Ovary (tissue), 3 donors: ENCODE measurements at regions not wholly inside any gene's neighbourhood (a gene's known extent, or its start where the extent isn't known, plus 50 kb on each side); places are given as distances from the start of the nearest gene placed in this dataset.

Experiments used
- EP300 ChIP-seq: sonication (generic); formaldehyde crosslinking; IDR thresholded peaks from one replicate; pipeline ENCODE4 v1.6.1; 2017; ENCODE audit warnings: antibody characterized with exemption
- POLR2A ChIP-seq: fragments of 450-650 bp; IDR thresholded peaks from one replicate; pipeline ENCODE4 v1.6.1; 2017; ENCODE audit warnings: antibody characterized with exemption, mild to moderate bottlenecking, moderate library complexity
- TF ChIP-seq, protein P1 (sequence below), 3 donors: fragments of 450-650 bp in 2 of 3; fragments of 200-600 bp in 1 of 3; IDR thresholded peaks; one replicate each; pipeline versions ENCODE4 v1.5.1 to v1.8.0; 2016 to 2022; ENCODE audit warnings: antibody characterized with exemption in 3 of 3, mild to moderate bottlenecking in 1 of 3
- donor health status: DM: no; HTN: no; CAD: no.

DNA sequence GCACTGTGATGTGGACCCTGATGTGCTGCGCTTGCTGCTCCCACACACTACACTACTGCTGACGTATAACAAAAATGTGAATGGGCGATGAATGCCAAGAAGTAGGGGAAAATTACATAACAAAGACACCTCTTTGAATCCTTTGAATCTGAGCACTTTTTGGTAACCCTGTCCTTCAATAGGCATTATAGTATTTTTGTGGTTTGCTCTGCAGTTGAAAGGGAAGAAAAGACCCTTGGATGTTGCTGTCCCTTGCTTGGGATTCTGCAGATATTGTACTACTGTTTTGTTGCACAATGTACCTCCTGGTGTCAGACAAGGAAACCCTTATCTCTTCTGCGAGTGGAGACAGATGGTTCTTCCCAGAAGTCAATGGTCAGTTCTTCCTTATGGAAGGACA, 124.8 kb upstream of the UBE3A start:
- TF ChIP-seq POLR2A = no peak
- TF ChIP-seq, protein P1, sequence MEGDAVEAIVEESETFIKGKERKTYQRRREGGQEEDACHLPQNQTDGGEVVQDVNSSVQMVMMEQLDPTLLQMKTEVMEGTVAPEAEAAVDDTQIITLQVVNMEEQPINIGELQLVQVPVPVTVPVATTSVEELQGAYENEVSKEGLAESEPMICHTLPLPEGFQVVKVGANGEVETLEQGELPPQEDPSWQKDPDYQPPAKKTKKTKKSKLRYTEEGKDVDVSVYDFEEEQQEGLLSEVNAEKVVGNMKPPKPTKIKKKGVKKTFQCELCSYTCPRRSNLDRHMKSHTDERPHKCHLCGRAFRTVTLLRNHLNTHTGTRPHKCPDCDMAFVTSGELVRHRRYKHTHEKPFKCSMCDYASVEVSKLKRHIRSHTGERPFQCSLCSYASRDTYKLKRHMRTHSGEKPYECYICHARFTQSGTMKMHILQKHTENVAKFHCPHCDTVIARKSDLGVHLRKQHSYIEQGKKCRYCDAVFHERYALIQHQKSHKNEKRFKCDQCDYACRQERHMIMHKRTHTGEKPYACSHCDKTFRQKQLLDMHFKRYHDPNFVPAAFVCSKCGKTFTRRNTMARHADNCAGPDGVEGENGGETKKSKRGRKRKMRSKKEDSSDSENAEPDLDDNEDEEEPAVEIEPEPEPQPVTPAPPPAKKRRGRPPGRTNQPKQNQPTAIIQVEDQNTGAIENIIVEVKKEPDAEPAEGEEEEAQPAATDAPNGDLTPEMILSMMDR (IDR thresholded peaks at IDR 0.05) = no peak
- no peak for TF ChIP-seq EP300
